ENCODE measurements at regions not wholly inside any gene's neighbourhood (a gene's known extent, or its start where the extent isn't known, plus 50 kb on each side); places are given as distances from the start of the nearest gene placed in this dataset.
"Not testable (repeated sequence)": the region's sequence is repeated elsewhere in the genome, so short reads cannot be mapped to it uniquely, and the experiment has no call there.

DNA sequence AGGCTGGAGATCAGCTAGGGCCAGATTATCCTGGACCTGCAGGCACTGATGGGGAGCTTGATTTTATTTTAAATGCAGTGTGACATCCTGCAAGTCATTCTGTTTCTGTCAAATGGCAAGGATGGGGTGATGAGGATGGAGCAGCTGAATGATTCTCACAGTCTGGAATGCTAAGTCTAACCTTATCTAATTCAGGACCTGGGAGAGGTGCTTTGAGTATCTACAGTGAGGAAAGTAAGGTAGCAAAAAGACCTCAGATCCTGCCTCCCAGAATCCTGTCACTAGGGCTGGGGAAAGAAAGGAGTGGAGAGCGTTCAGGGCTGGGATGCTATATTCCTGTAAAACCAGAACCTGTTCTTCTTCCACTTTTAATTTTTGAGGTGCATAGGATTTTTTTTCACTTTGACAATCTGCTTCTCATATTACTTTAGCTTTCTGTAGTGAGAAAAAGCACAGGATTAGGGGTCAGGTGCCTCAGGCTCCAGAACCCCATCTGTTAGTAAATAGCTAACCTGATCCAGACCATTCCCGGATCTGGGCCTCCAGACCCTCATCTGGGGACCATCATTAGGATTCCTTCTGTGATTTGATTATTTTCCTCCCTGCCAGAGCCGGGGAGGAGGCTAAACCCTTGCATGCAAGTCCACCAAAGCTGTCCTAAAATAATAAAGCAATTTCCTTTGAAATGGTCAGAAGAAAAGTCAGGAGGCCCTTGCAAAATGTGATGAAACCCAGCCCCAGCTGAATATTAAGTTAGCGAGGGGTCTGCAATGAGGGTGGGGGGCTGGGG is 54.7 kb downstream of the ASCL1 start:
- DNase-seq (ENCODE audit: low read depth, low spot score): no peak

DNA sequence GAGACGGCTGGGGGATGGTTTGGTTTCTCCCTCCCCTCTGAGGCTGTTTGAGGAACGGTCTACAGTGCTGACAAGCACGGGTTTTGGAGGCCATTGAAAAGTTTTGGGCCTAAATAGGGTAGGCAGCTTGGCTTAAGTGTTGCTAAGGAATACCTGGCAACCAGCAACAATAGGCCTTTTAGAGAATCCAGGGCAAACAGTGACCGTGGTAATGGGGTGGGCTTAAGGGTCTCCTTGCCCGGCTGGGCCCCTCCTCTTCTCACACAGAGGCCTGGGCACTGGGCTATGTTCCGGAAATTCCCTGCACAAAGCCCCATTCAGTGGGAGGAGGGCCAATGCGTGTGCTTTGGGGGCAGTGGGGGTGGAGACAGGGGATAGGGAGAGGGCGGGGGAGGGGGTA is 55.4 kb downstream of the ASCL1 start:
- peak; percentile 9 for DNase-seq (ENCODE audit: low read depth, low spot score)

DNA sequence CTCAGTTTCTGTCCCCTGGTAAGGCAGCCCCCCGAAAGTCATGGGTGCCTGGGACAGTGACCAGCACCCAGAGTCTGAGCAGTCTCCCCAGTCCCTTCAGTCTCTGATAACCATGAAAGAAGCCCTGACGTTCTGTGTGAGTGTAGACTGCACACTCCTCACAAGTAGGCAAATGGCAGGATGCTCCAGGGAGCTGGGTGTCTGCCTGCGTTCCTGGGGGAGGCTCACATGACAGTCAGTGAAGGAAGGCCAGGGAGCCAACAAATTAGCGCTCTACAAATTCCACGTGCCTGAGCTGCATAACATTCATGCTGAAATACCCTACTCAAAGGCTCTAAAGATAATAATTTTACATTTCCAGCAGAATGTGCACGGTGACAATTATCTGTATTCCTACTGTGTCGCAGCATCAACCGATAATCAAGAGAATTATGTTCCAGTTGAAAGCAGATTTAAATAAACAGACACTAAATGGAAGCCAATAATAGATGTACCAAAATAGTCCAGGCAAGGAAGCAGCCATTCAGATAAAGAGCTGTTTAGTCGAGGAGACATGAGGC is 56.3 kb downstream of the ASCL1 start:
- no peak for DNase-seq (ENCODE audit: low read depth, low spot score)

DNA sequence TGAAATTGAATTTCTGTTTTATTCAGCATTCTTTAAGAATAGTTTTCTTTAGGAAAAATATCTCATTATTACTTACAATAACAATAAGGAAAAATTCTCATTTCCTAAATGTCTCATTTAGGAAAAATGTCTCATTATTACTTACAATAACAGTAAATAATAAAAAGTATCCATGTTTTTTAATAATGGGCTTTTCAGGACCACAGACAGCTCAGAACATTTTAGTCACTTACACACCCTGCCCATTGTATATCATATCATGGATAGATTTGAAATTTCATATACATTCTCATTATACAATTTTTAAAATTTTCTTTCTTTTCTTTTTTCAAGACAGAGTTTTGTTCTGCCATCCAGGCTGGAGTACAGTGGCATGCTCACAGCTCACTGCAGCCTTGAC is 58.9 kb downstream of the ASCL1 start:
- no peak for DNase-seq (ENCODE audit: low read depth, low spot score)

DNA sequence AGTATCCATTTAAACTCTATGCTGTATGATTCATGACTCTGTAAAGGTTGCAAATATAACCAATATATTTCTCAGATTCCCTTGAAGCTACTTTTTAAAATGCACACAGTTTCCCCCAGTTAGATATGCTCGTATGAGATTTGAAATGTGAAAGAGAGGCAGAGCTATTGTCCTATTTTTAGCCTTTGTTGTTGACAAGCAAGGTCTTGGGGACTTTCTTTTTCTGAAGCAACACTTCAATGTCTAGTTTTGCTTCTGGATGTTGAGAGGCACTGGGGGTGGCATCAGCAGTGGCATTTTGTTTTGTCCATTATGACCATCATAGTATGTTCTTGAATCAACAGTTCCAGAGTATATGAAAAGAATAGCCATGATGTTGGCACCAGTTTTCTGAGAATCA is 63.4 kb downstream of the ASCL1 start:
- no peak for DNase-seq (ENCODE audit: low read depth, low spot score)

DNA sequence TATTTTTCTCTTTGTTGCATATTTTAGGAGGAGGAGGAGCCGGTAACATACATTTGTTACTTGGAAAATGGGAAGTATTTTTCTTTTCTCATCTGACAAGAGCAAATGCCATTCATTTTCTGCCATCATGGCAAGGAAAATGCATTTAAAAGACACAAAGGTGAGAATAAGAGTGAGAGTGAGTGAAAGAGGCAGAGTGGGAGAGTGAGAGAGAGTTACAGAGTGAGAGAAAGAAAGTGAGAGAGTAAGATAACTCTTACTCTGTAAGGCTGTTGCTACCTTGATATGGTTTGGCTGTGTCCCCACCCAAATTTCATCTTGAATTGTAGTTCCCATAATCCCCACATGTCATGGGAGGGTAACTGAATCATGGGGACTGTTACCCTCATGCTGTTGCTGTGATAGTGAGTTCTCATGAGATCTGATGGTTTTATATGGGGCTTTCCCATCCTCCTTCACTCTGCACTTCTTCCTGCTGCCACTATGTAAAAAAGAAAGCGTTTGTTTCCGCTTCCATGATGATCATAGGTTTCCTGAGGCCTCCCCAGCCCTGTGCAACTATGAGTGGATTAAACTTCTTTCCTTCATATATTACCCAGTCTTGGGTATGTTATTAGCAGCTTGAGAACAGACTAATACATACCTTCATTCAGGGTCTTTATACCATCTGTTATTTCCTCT is 64.2 kb downstream of the ASCL1 start:
- no peak for DNase-seq (ENCODE audit: low read depth, low spot score)

DNA sequence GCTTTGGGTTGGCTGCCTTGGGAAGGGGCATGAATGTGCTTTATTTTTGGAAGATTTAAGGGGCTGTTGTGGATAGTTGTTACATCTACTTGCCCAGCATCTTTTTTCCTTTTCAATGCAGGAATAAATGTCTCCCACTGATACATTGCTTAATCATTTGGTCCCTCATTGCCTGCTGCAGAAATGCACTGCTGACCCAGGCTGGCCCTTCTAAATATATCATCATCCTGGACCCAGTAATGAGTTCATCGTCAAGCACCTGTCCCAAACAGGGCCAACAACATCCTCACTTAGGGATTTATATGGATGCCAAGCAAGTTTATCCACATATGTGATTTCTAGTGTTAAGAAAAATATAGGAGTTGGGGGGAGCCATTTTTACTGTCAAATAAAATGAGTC is 67.2 kb downstream of the ASCL1 start:
- no peak for DNase-seq (ENCODE audit: low read depth, low spot score)

DNA sequence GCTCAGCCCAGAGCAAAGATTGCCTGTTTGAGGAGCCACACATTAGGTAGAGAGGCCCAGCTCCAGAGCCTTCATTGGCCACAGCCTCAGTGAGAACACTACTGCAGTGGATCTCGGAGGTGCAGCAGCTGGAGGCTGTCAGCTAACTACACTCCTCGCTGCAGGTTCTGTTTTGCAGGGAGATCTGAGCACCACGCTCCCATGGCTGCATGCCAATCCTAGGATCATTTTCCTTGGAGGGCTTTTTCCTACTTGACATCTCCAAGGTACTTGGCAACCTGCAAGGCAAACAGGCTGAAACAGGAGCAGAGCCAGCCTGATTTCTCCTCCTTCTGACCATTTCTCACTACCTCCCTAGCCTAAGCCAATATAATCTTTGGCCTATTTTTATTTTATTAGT is 69.2 kb downstream of the ASCL1 start:
- DNase-seq (ENCODE audit: low read depth, low spot score): not testable (repeated sequence)

DNA sequence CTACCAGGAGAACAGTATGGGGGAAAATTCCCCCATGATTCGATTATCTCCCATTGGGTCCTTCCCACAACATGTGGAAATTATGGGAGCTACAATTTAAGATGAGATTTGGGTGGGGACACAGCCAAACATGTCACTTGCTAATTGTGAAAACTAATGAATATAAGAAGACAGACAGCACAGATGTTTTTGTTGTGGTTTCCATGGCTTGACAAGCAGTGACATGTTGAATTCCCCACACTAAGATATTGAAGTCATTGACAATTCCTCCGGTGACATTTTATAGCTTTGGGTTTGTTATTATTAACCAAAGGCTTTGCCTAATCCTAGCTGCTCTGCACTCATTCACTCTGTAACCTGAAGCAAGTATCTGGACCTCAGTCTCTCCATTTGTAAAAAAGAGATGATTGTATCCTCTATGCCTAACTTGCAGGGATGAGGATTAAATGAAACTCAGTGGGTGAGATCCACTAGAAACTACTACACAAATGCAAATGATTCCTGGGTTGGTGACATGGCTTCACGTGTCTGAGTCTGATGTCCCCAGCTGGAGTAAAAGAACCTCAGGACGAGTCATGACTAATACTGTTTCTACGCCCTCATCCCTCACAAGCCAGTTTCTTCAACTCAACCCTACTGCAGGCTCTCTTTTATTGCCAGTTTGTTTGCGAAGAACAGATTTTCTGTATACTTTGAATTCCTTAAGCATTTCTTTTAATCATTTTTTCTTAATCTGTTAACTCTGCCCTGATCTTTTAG is 71.6 kb downstream of the ASCL1 start:
- DNase-seq (ENCODE audit: low read depth, low spot score): no peak

DNA sequence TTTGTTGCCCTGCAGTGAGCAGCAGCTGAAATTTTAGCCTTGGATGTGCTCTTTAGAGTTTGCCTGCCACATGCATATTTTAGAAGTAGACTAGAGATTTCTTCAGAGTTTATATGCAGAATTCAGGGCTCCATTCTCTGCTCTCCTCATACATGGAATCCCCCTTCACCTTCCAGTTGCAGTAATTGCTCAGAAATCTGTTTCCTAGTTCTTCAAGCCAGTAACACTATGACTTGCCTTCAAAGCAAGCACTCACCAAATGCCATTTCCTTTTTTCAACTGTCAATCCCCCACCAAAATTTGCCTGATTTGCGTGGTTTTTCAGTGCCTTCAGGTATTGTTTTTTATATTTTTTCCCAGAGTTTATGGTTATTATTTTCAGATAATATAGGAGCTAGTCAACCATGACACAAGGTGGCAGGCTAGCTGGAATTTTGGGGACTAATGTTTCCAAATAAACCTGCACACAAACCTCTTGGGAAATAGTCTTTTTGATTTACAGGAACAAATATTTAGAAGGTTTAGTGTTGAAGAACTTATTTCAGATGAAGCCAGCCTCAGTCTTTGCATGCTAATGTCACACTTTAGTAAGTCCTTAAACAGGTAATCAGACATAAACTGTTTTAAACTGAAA is 79.2 kb downstream of the ASCL1 start:
- DNase-seq (ENCODE audit: low read depth, low spot score): no peak

DNA sequence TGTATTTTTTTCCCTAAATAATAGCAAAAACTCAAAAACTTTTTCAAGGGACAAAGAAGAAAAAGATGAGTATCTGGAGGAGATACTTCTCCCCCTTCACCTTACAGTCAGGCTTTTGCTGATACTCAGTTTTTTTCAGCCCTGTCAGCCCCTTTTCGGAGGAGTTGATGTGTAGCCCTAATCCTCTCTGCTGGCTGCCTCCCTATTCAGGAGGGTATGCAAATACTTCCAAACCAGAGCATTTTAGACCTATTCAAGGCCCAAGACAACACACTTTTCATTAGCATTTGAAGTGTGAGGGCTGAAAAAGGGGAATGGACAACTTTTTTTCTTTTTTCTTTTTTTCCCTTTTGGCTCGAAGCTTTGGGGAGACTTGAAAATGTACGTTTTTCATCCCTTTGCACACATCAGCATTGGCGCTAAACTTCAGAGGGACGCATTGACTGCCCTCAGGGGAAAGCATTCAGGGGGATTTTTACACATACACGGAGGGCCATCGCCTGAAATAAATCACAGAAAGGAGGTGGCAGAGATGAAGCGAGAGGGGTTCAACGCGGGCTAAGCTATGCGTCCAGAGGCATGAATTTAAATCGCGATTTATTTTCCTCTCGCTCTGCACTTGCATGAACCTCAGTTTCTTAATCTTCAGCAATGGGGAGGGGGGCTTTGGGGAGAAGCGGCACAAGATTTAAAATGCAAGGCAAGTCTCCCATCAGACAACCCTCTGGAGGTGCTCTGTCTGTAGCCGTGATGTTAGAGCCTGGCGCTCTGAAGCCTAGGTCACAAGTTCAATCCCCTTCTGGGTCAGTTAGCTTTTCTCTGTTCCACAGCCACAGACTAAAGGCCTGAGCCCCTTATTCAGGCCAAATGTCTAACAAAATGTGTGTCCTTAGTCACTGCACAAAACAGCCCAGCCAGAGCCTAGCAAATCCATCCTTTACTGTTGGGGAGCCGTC is 86.3 kb downstream of the ASCL1 start:
- no peak for DNase-seq (ENCODE audit: low read depth, low spot score)

DNA sequence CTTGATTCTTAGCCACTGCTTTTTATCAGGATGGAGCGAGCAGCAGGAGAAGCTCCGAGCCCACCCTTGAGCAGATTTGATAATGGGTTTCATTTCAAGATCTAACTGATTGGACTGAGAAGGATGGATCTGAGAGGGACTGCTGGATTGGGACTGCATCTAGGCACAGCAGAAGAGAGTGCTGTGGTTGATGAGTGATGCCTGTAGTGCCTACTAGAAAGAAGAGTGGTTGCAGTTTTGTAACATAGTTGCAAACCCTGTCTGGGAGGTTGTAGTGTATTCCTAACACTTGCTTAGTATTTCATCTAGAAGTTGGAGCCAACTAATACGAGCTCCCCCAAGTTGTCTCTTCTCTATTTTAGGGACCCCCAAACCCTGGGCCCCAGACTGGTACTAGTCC is 88.7 kb downstream of the ASCL1 start:
- DNase-seq (ENCODE audit: low read depth, low spot score): no peak

DNA sequence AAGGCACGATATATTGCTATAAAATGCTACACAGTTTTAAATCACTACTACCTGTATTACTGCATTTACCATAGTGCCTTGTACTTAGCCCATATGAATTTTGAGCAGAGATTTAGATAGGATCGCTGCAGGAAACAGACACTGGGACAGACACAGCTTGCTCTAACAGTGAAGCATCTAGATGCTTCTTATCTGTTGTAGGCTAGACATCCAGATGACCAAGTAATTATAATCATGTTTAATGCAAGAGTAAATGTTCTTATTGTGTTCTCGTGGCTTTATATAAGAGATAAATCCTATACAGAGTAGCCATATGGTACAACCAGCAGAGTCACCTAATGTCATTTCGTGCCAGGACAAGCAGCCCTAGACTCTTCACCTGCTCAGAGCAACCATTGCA is 92.8 kb downstream of the ASCL1 start:
- no peak for DNase-seq (ENCODE audit: low read depth, low spot score)

DNA sequence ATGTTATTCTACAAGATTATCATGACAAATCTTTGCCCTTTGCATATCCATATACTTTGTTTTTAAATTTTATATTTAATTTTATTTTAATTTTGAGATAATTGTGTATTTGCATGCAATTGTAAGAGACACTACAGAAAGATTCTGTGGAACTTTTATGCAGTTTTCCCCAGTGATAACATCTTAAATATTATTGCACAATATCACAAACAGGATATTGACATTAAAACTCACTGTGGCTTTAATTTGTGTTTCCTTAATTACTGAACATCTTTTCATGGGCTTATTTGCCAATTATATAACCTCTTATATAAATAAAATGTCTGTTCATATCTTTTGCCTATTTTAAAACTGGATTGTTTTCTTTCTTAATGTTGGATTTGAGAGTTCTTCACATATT is 95.6 kb downstream of the ASCL1 start:
- no peak for DNase-seq (ENCODE audit: low read depth, low spot score)

DNA sequence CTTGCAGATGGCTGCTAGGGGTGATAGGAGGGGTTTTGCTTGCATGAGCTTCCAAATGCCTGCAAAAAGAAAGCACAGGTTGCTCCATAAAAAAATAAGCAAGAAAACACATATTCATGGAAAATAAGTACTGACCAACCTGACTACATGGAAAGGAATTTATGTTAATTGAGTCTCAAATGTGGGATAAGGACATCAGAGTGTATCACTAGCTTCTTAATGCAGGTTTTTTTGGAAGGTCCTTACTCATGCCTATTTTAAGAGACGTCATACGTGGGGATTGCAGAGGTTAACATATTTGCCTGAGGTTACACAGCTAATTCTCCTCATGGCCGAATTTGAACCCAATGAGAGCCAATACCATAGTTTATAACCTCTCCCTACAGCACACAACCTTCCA is 116.2 kb downstream of the ASCL1 start:
- DNase-seq (ENCODE audit: low read depth, low spot score): no peak

DNA sequence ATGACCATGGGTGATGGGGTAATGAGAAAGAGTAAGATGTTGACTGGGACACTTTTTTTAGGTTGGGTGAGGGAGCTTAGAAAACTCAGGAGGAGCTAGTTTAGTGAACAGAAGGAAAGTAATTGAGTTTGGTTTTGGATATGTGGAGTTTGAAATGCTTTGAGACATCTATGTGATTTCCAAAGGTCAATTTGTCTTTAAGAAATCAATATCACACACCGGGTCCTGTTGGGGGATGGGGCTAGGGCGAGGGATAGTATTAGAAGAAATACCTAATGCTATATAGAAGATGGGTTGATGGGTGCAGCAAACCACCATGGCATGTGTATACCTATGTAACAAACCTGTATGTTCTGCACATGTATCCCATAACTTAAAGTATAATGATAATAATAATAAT is 118.4 kb downstream of the ASCL1 start:
- DNase-seq (ENCODE audit: low read depth, low spot score): no peak

DNA sequence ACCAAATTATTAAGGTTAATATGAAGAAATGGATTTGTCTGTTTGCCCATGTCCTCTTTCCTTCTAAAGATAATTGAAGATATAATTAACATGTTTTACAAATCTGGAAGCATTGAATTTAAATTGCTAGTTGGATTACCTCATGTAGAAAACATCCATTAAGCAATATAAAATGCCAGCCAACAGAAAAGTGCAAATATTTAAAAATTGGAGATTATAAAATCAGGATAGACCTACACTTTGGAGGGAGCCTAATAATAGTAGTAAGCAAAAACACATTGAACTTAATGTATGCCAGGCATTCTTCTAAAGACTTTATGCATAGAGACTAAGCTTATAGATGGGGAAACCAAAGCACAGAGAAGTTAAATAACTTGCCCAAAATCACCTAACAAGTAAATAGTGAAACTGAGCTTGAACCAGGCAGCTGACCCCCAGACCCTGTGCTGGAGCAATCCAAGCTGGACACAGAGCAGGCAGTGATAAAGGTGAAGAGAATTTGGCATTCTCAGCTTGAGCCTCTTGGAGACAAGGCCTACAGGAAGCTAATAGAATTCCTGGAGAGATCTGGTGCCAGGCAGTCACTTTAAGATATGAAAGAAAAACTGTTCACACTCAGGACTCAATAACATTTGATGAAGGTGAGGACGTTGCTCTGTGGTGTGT is 119.8 kb downstream of the ASCL1 start:
- no peak for DNase-seq (ENCODE audit: low read depth, low spot score)

DNA sequence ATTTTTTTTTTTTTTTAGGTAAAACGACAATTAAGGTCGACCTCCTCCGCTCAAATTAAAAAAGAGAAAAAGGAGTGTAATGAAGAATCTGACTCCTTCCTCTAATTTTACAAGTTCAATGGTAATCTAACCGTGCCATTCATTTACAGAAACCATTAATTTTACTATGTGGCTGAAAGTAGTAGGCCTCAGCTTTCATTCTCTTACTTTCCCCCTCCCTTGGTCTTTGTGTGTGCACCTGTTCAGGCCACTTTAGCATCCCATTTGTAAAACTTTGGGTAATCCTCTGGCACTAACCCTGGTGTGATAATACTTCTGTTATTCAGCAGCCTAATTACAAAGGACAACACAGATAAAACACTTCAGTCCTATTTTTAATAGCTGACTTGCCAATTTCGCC is 128.1 kb downstream of the ASCL1 start:
- DNase-seq (ENCODE audit: low read depth, low spot score): no peak

DNA sequence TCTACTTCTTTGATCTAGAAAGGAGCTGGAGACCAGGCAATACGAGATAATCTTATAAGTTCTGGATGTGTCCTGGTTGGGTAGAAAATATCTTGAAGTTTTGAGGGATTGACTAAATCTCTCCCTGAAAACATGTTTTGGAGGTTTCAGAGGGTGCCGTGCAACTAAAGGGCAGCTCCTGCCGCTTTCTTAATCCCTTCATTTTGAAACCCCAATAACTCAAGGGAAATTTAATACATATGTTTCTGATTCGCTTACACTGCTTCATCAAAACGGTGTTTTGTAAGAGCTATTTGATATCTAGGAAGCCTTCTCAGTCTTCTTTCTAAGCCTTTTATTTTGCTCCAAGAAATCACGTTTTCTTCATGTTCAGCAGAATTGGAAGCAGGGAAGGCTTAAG is 129.0 kb downstream of the ASCL1 start:
- no peak for DNase-seq (ENCODE audit: low read depth, low spot score)

DNA sequence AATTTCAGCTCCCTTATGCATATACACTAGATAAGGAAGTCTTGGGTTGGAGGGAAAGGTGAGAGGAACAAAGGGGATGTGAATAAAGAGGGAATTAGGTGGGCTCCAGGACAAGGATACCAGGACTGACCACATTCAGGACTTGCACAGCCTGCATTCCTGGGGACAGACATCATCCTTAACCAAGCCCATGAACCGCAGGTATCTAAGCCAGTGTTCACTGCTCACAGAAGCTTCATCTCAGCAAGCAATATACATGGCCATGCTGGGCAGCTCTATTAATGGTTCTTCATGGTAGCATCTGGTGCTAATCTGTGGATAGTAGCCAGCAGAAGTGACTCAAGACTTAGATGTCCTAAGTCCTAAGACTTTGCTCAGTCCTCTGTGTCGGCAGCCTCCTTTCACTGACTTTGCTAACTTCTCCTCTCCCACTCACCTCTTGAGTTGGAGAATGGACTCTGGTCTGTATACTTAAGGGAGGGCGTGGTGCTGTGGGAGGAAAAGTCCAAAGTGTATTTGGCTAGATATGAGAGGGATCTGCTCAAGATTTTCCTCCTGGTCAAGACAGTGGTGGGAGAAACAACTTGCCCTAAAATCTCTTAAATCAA is 136.1 kb downstream of the ASCL1 start:
- DNase-seq (ENCODE audit: low read depth, low spot score): peak; percentile 3
